Activated CD4-positive, alpha-beta T cell treated with anti-CD3 and anti-CD28 coated beads for 36 hours (primary cell): ENCODE measurements at regions not wholly inside any gene's neighbourhood (a gene's known extent, or its start where the extent isn't known, plus 50 kb on each side); places are given as distances from the start of the nearest gene placed in this dataset.
A peak's percentile ranks its signal among the peaks of the same experiment; 100 is the strongest.
"Not testable (repeated sequence)": the region's sequence is repeated elsewhere in the genome, so short reads cannot be mapped to it uniquely, and the experiment has no call there.

Experiments
- ATAC-seq: fragments of 200-7000 bp; cut with Tn5 transposase; one replicate; pipeline ENCODE4 v1.10.0; 2021; ENCODE audit warnings: mild to moderate bottlenecking, moderate library complexity
- CTCF ChIA-PET: fragments of 350-600 bp; sonication (Branson Sonifier 250); formaldehyde crosslinking; loops from one replicate; lab custom pipeline; 2021; ENCODE audit warnings: antibody characterized with exemption; lab: Charles Lee
- POLR2A ChIA-PET: fragments of 350-600 bp; sonication (Branson Sonifier 250); formaldehyde crosslinking; loops from one replicate; lab custom pipeline; 2021; ENCODE audit warnings: antibody characterized with exemption, inconsistent platforms; lab: Charles Lee
- DNase-seq: peaks from one replicate; pipeline ENCODE4 v3.0.0-alpha.2; 2020
- H3K27ac Mint-ChIP-seq: one replicate; pipeline ENCODE4 v1.8.0; 2021; ENCODE audit warnings: mixed read lengths
- H3K27me3 Mint-ChIP-seq: one replicate; pipeline ENCODE4 v1.8.0; 2021; ENCODE audit warnings: mixed read lengths
- H3K36me3 Mint-ChIP-seq: one replicate; pipeline ENCODE4 v1.8.0; 2021; ENCODE audit warnings: low read depth, mixed read lengths
- H3K4me1 Mint-ChIP-seq: one replicate; pipeline ENCODE4 v1.8.0; 2021; ENCODE audit warnings: mixed read lengths
- H3K4me3 Mint-ChIP-seq: one replicate; pipeline ENCODE4 v1.8.0; 2021; ENCODE audit warnings: mild to moderate bottlenecking, moderate library complexity, mixed read lengths
- H3K9me3 Mint-ChIP-seq: one replicate; pipeline ENCODE4 v1.8.0; 2021; ENCODE audit warnings: low read depth, mixed read lengths
- intact Hi-C, 2 experiments: fragments of 100-400 bp; cut with DNase I in 1 of 2; cut with micrococcal nuclease in 1 of 2; formaldehyde crosslinking; loops; one replicate each; pipeline versions ENCODE4 v1.14.2 to v1.15.1; 2022 to 2024; cut with DNase I, micrococcal nuclease

GRCh38 chr10:3886641-3887251 lies 101.7 kb upstream of the KLF6 start:
- intact Hi-C loops = no loop called here
- peak overlapping the region; percentile 65 for H3K27ac Mint-ChIP-seq
- ATAC-seq = peak; percentile 19
- H3K4me1 Mint-ChIP-seq = peaks cover 26% of the 10 kb centered on the region
- POLR2A ChIA-PET = interaction anchor here (1.0 kb wide), 1 partner anchor 10 kb away, joined by 4 read pairs; no protein-coding TSS in a partner anchor
- H3K36me3 Mint-ChIP-seq = peaks cover 1% of the 10 kb centered on the region
- peak overlapping the region; percentile 26 for H3K4me3 Mint-ChIP-seq
- CTCF ChIA-PET = no interaction called here
- DNase-seq = no peak
- peaks cover 3% of the 10 kb centered on the region for H3K27me3 Mint-ChIP-seq
- H3K9me3 Mint-ChIP-seq = peaks cover 2% of the 10 kb centered on the region

GRCh38 chr10:3886191-3886590 lies 101.2 kb upstream of the KLF6 start:
- Mint-ChIP-seq H3K27me3 (peaks cover 3% of the 10 kb centered on the region), H3K4me3 (no peak overlapping the region), H3K4me1 (peaks cover 25% of the 10 kb centered on the region), H3K36me3 (peaks cover 1% of the 10 kb centered on the region), H3K9me3 (peaks cover 2% of the 10 kb centered on the region), H3K27ac (peak overlapping the region; percentile 65)
- no peak for DNase-seq
- ChIA-PET POLR2A (interaction anchor here (1.0 kb wide), 1 partner anchor 10 kb away, joined by 4 read pairs; no protein-coding TSS in a partner anchor), CTCF (no interaction called here)
- no peak for ATAC-seq
- intact Hi-C loops = no loop called here

GRCh38 chr10:3882855-3883254 lies 97.8 kb upstream of the KLF6 start:
- Mint-ChIP-seq H3K9me3 (peaks cover 2% of the 10 kb centered on the region), H3K27ac (no peak overlapping the region), H3K4me1 (peaks cover 22% of the 10 kb centered on the region), H3K36me3 (peaks cover 1% of the 10 kb centered on the region), H3K27me3 (peaks cover 3% of the 10 kb centered on the region), H3K4me3 (no peak overlapping the region)
- ChIA-PET POLR2A (interaction anchor here (0.6 kb wide), 1 partner anchor 530 kb away, joined by 6 read pairs; no protein-coding TSS in a partner anchor), CTCF (no interaction called here)
- ATAC-seq (no peak), DNase-seq (no peak)
- intact Hi-C loops = no loop called here

GRCh38 chr10:3881622-3882021 lies 96.6 kb upstream of the KLF6 start:
- ChIA-PET POLR2A (no interaction called here), CTCF (interaction anchor here (0.6 to 1.9 kb wide), 2 partner anchors 46 to 266 kb away, joined by 3 to 4 read pairs; no protein-coding TSS in a partner anchor)
- no peak for ATAC-seq
- Mint-ChIP-seq H3K4me3 (no peak overlapping the region), H3K4me1 (peaks cover 18% of the 10 kb centered on the region), H3K9me3 (peaks cover 2% of the 10 kb centered on the region), H3K27ac (no peak overlapping the region), H3K27me3 (peaks cover 3% of the 10 kb centered on the region), H3K36me3 (peaks cover 1% of the 10 kb centered on the region)
- DNase-seq = no peak
- intact Hi-C loops = no loop called here

DNA sequence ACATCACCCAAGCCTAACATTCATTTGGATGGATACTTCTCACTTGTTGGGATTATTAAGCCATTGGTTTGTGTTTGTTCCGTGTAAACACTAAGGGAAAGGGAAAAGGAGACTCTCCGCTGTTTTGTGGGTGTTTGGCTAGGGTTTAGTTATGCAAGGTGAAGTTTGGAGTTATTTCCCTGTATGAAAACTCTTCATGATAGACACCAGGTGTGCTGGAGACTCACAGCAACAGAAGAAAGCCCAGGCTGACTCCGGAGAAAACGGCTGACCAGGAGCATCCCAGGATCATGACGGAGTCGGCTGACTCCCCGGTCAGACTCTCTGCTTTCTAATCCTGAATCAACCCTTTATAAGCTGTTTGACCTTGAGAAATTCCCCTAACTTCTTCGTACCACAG lies 94.1 kb upstream of the KLF6 start:
- Mint-ChIP-seq H3K4me3 (no peak overlapping the region), H3K36me3 (peaks cover 2% of the 10 kb centered on the region), H3K9me3 (peaks cover 2% of the 10 kb centered on the region), H3K4me1 (peaks cover 36% of the 10 kb centered on the region), H3K27ac (no peak overlapping the region), H3K27me3 (no peaks in the 10 kb centered on the region)
- no peak for DNase-seq
- POLR2A ChIA-PET = no interaction called here
- CTCF ChIA-PET = interaction anchor here (0.7 kb wide), 1 partner anchor 20 kb away, joined by 3 read pairs; no protein-coding TSS in a partner anchor
- ATAC-seq = no peak
- intact Hi-C loops = loop anchor here in 1 of 2 experiments (10.0 kb wide), 1 partner anchor 784 kb away; no protein-coding TSS in a partner anchor

- H3K27me3 Mint-ChIP-seq = no peaks in the 10 kb centered on the region
- no peak for ATAC-seq
- H3K4me3 Mint-ChIP-seq = no peak overlapping the region
- no peak for DNase-seq
- H3K36me3 Mint-ChIP-seq = peaks cover 2% of the 10 kb centered on the region
- CTCF ChIA-PET = interaction anchor here (1.0 to 1.7 kb wide), 3 partner anchors 15 to 198 kb away, joined by 3 to 5 read pairs (median 3); no protein-coding TSS in a partner anchor
- no peak overlapping the region for H3K27ac Mint-ChIP-seq
- peaks cover 2% of the 10 kb centered on the region for H3K9me3 Mint-ChIP-seq
- intact Hi-C loops = loop anchor here in 1 of 2 experiments (2.0 to 10.0 kb wide), 2 partner anchors 155 to 783 kb away; no protein-coding TSS in a partner anchor
- POLR2A ChIA-PET = interaction anchor here (1.1 kb wide), 1 partner anchor 66 kb away, joined by 3 read pairs; no protein-coding TSS in a partner anchor
- peaks cover 52% of the 10 kb centered on the region for H3K4me1 Mint-ChIP-seq
Measured at GRCh38 chr10:3877211-3878000, 92.4 kb upstream of the KLF6 start.

GRCh38 chr10:3876350-3876962 lies 91.4 kb upstream of the KLF6 start:
- POLR2A ChIA-PET = interaction anchor here (0.6 to 2.4 kb wide), 6 partner anchors 10 to 108 kb away, joined by 3 to 8 read pairs (median 4); partner anchors contain the start of gene KLF6
- DNase-seq = no peak
- Mint-ChIP-seq H3K36me3 (peaks cover 2% of the 10 kb centered on the region), H3K4me3 (peak overlapping the region; percentile 38), H3K27me3 (no peaks in the 10 kb centered on the region), H3K9me3 (no peaks in the 10 kb centered on the region), H3K4me1 (peaks cover 62% of the 10 kb centered on the region), H3K27ac (peak overlapping the region; percentile 97)
- intact Hi-C loops = loop anchor here in 1 of 2 experiments (2.0 to 10.0 kb wide), 2 partner anchors 156 to 782 kb away; no protein-coding TSS in a partner anchor
- CTCF ChIA-PET = interaction anchor here (0.9 to 2.5 kb wide), 7 partner anchors 10 to 198 kb away, joined by 3 to 8 read pairs (median 4); no protein-coding TSS in a partner anchor
- ATAC-seq = no peak

DNA sequence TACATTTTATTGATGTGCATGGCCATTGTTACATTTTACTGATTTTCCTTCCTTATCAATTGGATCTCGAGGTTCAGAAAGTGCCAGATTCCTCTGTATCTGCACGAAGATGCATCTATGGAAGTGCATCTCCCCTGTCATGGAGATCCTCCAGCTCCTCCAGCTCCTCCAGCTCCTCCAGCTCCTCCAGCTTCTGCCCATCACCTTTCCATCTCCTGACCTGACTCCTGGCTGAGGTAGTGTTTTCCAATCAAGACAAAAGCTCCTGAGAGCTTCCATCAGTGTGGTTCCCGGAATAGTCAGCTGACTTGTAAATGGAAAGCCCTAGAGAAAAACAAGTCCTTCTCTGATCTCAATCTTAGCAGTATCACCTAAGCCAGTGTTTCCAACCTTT lies 90.8 kb upstream of the KLF6 start:
- no peaks in the 10 kb centered on the region for H3K9me3 Mint-ChIP-seq
- no peak for DNase-seq
- no peak for ATAC-seq
- peak overlapping the region; percentile 38 for H3K4me3 Mint-ChIP-seq
- no peaks in the 10 kb centered on the region for H3K27me3 Mint-ChIP-seq
- peak overlapping the region; percentile 97 for H3K27ac Mint-ChIP-seq
- CTCF ChIA-PET = interaction anchor here (0.6 to 2.5 kb wide), 6 partner anchors 10 to 66 kb away, joined by 3 to 8 read pairs (median 5); no protein-coding TSS in a partner anchor
- intact Hi-C loops = loop anchor here (1.0 to 10.0 kb wide), 7 partner anchors 9 to 781 kb away; no protein-coding TSS in a partner anchor
- peaks cover 2% of the 10 kb centered on the region for H3K36me3 Mint-ChIP-seq
- POLR2A ChIA-PET = interaction anchor here (0.8 to 2.4 kb wide), 9 partner anchors 10 to 93 kb away, joined by 3 to 13 read pairs (median 4); partner anchors contain the start of gene KLF6
- peaks cover 62% of the 10 kb centered on the region for H3K4me1 Mint-ChIP-seq

- H3K4me3 Mint-ChIP-seq = peak overlapping the region; percentile 38
- H3K27me3 Mint-ChIP-seq = no peaks in the 10 kb centered on the region
- intact Hi-C loops = loop anchor here (1.0 to 10.0 kb wide), 7 partner anchors 8 to 780 kb away; no protein-coding TSS in a partner anchor
- ChIA-PET CTCF (interaction anchor here (0.6 to 2.5 kb wide), 6 partner anchors 9 to 90 kb away, joined by 3 to 8 read pairs (median 5); partner anchors contain the start of gene KLF6), POLR2A (interaction anchor here (0.6 to 2.4 kb wide), 12 partner anchors 9 to 93 kb away, joined by 3 to 17 read pairs (median 4); partner anchors contain the start of gene KLF6)
- peaks cover 2% of the 10 kb centered on the region for H3K36me3 Mint-ChIP-seq
- no peaks in the 10 kb centered on the region for H3K9me3 Mint-ChIP-seq
- DNase-seq (no peak), ATAC-seq (peak; percentile 62)
- peak overlapping the region; percentile 97 for H3K27ac Mint-ChIP-seq
- peaks cover 62% of the 10 kb centered on the region for H3K4me1 Mint-ChIP-seq
Measured at GRCh38 chr10:3874990-3875841, 90.2 kb upstream of the KLF6 start.

GRCh38 chr10:3874610-3874989 lies 89.6 kb upstream of the KLF6 start:
- not testable (repeated sequence) for DNase-seq, ATAC-seq, H3K36me3 Mint-ChIP-seq, H3K9me3 Mint-ChIP-seq, H3K27me3 Mint-ChIP-seq
- H3K27ac Mint-ChIP-seq = peak overlapping the region; percentile 97
- intact Hi-C loops = loop anchor here (1.0 to 10.0 kb wide), 4 partner anchors 26 to 780 kb away; no protein-coding TSS in a partner anchor
- ChIA-PET CTCF (interaction anchor here (1.4 to 2.5 kb wide), 4 partner anchors 9 to 90 kb away, joined by 3 to 8 read pairs (median 6); partner anchors contain the start of gene KLF6), POLR2A (interaction anchor here (0.9 to 2.4 kb wide), 7 partner anchors 8 to 92 kb away, joined by 3 to 17 read pairs (median 5); no protein-coding TSS in a partner anchor)
- H3K4me1 Mint-ChIP-seq = peaks cover 63% of the 10 kb centered on the region
- H3K4me3 Mint-ChIP-seq = peak overlapping the region; percentile 38
